ENCODE measurements at regions not wholly inside any gene's neighbourhood (a gene's known extent, or its start where the extent isn't known, plus 50 kb on each side); places are given as distances from the start of the nearest gene placed in this dataset.

GRCh38 chr12:88251798-88252197 is 109.7 kb downstream of the TMTC3 start:
- SMC1A ChIA-PET (ENCODE audit: uncharacterized antibody, unreplicated experiment), result interaction anchor here (1.3 kb wide), 1 partner anchor 15 kb away, joined by 4 read pairs; no protein-coding TSS in a partner anchor
- POLR2A ChIA-PET, result no interaction called here
- RAD21 ChIA-PET (ENCODE audit: unreplicated experiment), result no interaction called here
- no peak for FAIRE-seq
- no peak for TF ChIP-seq YBX1 (IDR thresholded peaks at IDR 0.05)
- TF ChIP-seq CUX1 (IDR thresholded peaks at IDR 0.05; ENCODE audit: insufficient replicate concordance, low read depth, low read length), result no peak
- TF ChIP-seq POLR2AphosphoS5 (IDR thresholded peaks at IDR 0.05; ENCODE audit: low read length), result no peak
- TF ChIP-seq PKNOX1 (IDR thresholded peaks at IDR 0.05), result no peak
- TF ChIP-seq MEF2B (IDR thresholded peaks at IDR 0.05; ENCODE audit: partially characterized antibody, poor library complexity, severe bottlenecking), result no peak
- no peak for TF ChIP-seq MYC (IDR thresholded peaks at IDR 0.05; ENCODE audit: insufficient read depth, insufficient read length, insufficient replicate concordance, low read length, severe bottlenecking)
- no peak for TF ChIP-seq NFXL1 (IDR thresholded peaks at IDR 0.05; ENCODE audit: borderline replicate concordance)
- no peak for TF ChIP-seq MXI1 (IDR thresholded peaks at IDR 0.05; ENCODE audit: low read depth, low read length)
- TF ChIP-seq PML (IDR thresholded peaks at IDR 0.05; ENCODE audit: low read length), result no peak
- Histone ChIP-seq H3K27ac (ENCODE audit: control insufficient read depth, insufficient read depth) (no peak overlapping the region), H3K79me2 (ENCODE audit: control insufficient read depth, insufficient read depth, low read length) (no peaks in the 10 kb centered on the region), H3K4me2 (ENCODE audit: control insufficient read depth, insufficient read depth) (no peak overlapping the region), H3K4me1 (ENCODE audit: control insufficient read depth, insufficient read depth, low read length) (no peaks in the 10 kb centered on the region), H3K4me3 (no peak overlapping the region), H3K27me3 (replicated peaks in 1 of 2; ENCODE audit: control insufficient read depth in 2 of 2, insufficient read depth in 2 of 2, low read length in 1 of 2) (no peaks in the 10 kb centered on the region), H3K9ac (ENCODE audit: control insufficient read depth, insufficient read depth, low read length) (no peak overlapping the region), H2AFZ (ENCODE audit: control insufficient read depth, low read depth, low read length) (no peak overlapping the region), H4K20me1 (ENCODE audit: control insufficient read depth, insufficient read depth) (no peaks in the 10 kb centered on the region), H3K9me3 (replicated peaks; ENCODE audit: control insufficient read depth, insufficient read depth, low read length) (no peaks in the 10 kb centered on the region), H3K36me3 (ENCODE audit: control insufficient read depth in 2 of 2, insufficient read depth in 2 of 2, low read length in 1 of 2) (no peaks in the 10 kb centered on the region)
- no peak for DNase-seq (ENCODE audit: low read depth, low spot score)
- ATAC-seq, result no peak
- CTCF ChIA-PET, result no interaction called here
- in situ Hi-C loops (cut with MboI) (no loop called here), intact Hi-C loops (cut with micrococcal nuclease; ENCODE audit: unreplicated experiment) (no loop called here)
- BruUV-seq (replicated peaks), result no TSS peak
